HEK293 (cell line): ENCODE measurements at regions not wholly inside any gene's neighbourhood (a gene's known extent, or its start where the extent isn't known, plus 50 kb on each side); places are given as distances from the start of the nearest gene placed in this dataset.

ENCODE experiments used
- CTCF ChIA-PET: fragments of 350-600 bp; formaldehyde crosslinking; extraction: SDS; loops from one replicate; lab custom pipeline; 2021; ENCODE audit warnings: antibody characterized with exemption; lab: Yijun Ruan, JAX
- POLR2A ChIA-PET: fragments of 300-600 bp; formaldehyde crosslinking; extraction: SDS; loops from one replicate; lab custom pipeline; 2020; ENCODE audit warnings: antibody characterized with exemption, inconsistent platforms; lab: Yijun Ruan, JAX
- H3K27ac ChIP-seq: fragments of 200-500 bp; sonication (Bioruptor generic); 2 replicates; pipeline ENCODE4 v1.5.1; 2014; ENCODE audit warnings: low read depth, low read length, control low read depth, inconsistent platforms; ENCODE audit errors: extremely low read depth
- H3K36me3 ChIP-seq, 2 experiments: fragments of 200-500 bp in 1 of 2; sonication (Bioruptor generic) in 1 of 2; 1 replicate in 1 of 2; 2 replicates in 1 of 2; pipeline ENCODE4 v1.5.1; 2014 to 2017; ENCODE audit warnings: inconsistent platforms in 2 of 2, low read length in 2 of 2; ENCODE audit not compliant: control insufficient read depth in 2 of 2, insufficient read depth in 1 of 2
- H3K4me1 ChIP-seq: fragments of 200-500 bp; sonication (Bioruptor generic); 2 replicates; pipeline ENCODE4 v1.5.1; 2014; ENCODE audit warnings: mild to moderate bottlenecking, low read length, inconsistent platforms; ENCODE audit not compliant: control insufficient read depth, insufficient read depth
- H3K4me3 ChIP-seq: 2 replicates; pipeline ENCODE4 v1.5.1; 2011; ENCODE audit warnings: low read depth, mild to moderate bottlenecking, control low read depth, low read length, moderate library complexity
- H3K9me3 ChIP-seq: fragments of 200-500 bp; sonication (Bioruptor generic); 2 replicates; pipeline ENCODE4 v1.5.1; 2014; ENCODE audit warnings: low read depth, low read length, inconsistent platforms; ENCODE audit not compliant: control insufficient read depth, insufficient read depth
- IKZF3 ChIP-seq: fragments of 450-650 bp; IDR thresholded peaks from 2 replicates; pipeline ENCODE4 v1.5.0; 2018; ENCODE audit warnings: missing biosample characterization, mild to moderate bottlenecking, missing genetic modification characterization, moderate library complexity
- KLF17 ChIP-seq: fragments of 450-650 bp; formaldehyde crosslinking; IDR thresholded peaks from 2 replicates; pipeline ENCODE4 v1.5.1; 2016; ENCODE audit warnings: missing biosample characterization, missing genetic modification characterization
- PATZ1 ChIP-seq: fragments of 450-650 bp; formaldehyde crosslinking; IDR thresholded peaks from 2 replicates; pipeline ENCODE4 v1.5.1; 2016; ENCODE audit warnings: missing biosample characterization, missing genetic modification characterization
- PRDM10 ChIP-seq: fragments of 450-650 bp; formaldehyde crosslinking; IDR thresholded peaks from 2 replicates; pipeline ENCODE4 v1.5.1; 2016; ENCODE audit warnings: missing biosample characterization, missing genetic modification characterization
- SALL2 ChIP-seq: fragments of 450-650 bp; formaldehyde crosslinking; IDR thresholded peaks from 2 replicates; pipeline ENCODE4 v1.5.0; 2017; ENCODE audit warnings: missing biosample characterization, mild to moderate bottlenecking, missing genetic modification characterization, borderline replicate concordance
- TCF7L2 ChIP-seq: IDR thresholded peaks from 2 replicates; pipeline ENCODE4 v1.6.1; 2011; ENCODE audit warnings: low read depth, mild to moderate bottlenecking, inconsistent platforms, low read length, moderate library complexity, borderline replicate concordance
- ZBTB21 ChIP-seq: fragments of 450-650 bp; formaldehyde crosslinking; IDR thresholded peaks from 2 replicates; pipeline ENCODE4 v1.5.1; 2017; ENCODE audit warnings: missing biosample characterization, missing genetic modification characterization
- ZFHX2 ChIP-seq: fragments of 450-650 bp; formaldehyde crosslinking; conservative IDR thresholded peaks from 2 replicates; pipeline ENCODE4 v1.5.1; 2016; ENCODE audit warnings: missing biosample characterization, missing genetic modification characterization
- ZNF112 ChIP-seq: fragments of 450-650 bp; formaldehyde crosslinking; IDR thresholded peaks from 2 replicates; pipeline ENCODE4 v1.5.0; 2017; ENCODE audit warnings: missing biosample characterization, missing genetic modification characterization
- ZNF214 ChIP-seq: fragments of 450-650 bp; formaldehyde crosslinking; IDR thresholded peaks from 2 replicates; pipeline ENCODE4 v1.5.1; 2017; ENCODE audit warnings: missing biosample characterization, mild to moderate bottlenecking, missing genetic modification characterization, borderline replicate concordance
- ZNF239 ChIP-seq: fragments of 450-650 bp; formaldehyde crosslinking; IDR thresholded peaks from 2 replicates; pipeline ENCODE4 v1.5.1; 2016; ENCODE audit warnings: missing biosample characterization, missing genetic modification characterization
- ZNF341 ChIP-seq: fragments of 450-650 bp; formaldehyde crosslinking; IDR thresholded peaks from 2 replicates; pipeline ENCODE4; 2016; ENCODE audit warnings: low read depth, missing biosample characterization, missing genetic modification characterization
- ZNF362 ChIP-seq: fragments of 450-650 bp; formaldehyde crosslinking; IDR thresholded peaks from 2 replicates; pipeline ENCODE4 v1.5.1; 2016; ENCODE audit warnings: missing biosample characterization, missing genetic modification characterization
- ZNF37A ChIP-seq: fragments of 450-650 bp; IDR thresholded peaks from 2 replicates; pipeline ENCODE4 v1.5.1; 2018; ENCODE audit warnings: missing biosample characterization, missing genetic modification characterization
- ZNF585B ChIP-seq: fragments of 450-650 bp; formaldehyde crosslinking; IDR thresholded peaks from 2 replicates; pipeline ENCODE4 v1.5.1; 2016; ENCODE audit warnings: missing biosample characterization, missing genetic modification characterization
- ZNF624 ChIP-seq: fragments of 450-650 bp; formaldehyde crosslinking; IDR thresholded peaks from 2 replicates; pipeline ENCODE4 v1.5.1; 2017; ENCODE audit warnings: missing biosample characterization, missing genetic modification characterization
- ZNF664 ChIP-seq: fragments of 450-650 bp; formaldehyde crosslinking; IDR thresholded peaks from 2 replicates; pipeline ENCODE4 v1.5.1; 2016; ENCODE audit warnings: missing biosample characterization, missing genetic modification characterization
- ZNF707 ChIP-seq: fragments of 450-650 bp; formaldehyde crosslinking; IDR thresholded peaks from 2 replicates; pipeline ENCODE4 v1.5.1; 2016; ENCODE audit warnings: missing biosample characterization, missing genetic modification characterization
- ZNF843 ChIP-seq: fragments of 450-650 bp; formaldehyde crosslinking; IDR thresholded peaks from 2 replicates; pipeline ENCODE4 v1.5.1; 2016; ENCODE audit warnings: missing biosample characterization, missing genetic modification characterization
- ZSCAN30 ChIP-seq: fragments of 450-650 bp; IDR thresholded peaks from 2 replicates; pipeline ENCODE4 v1.5.1; 2018; ENCODE audit warnings: missing biosample characterization, mild to moderate bottlenecking, missing genetic modification characterization, moderate library complexity

- H3K27ac ChIP-seq = no peak overlapping the region
- TF ChIP-seq TCF7L2 = no peak
- no peak for TF ChIP-seq ZNF239 (tag by site-specific recombination)
- no peak for TF ChIP-seq ZSCAN30 (tag by site-specific recombination)
- no peak for TF ChIP-seq ZNF843
- no peak for TF ChIP-seq ZNF112 (tag by site-specific recombination)
- no peak for TF ChIP-seq SALL2
- no peak for TF ChIP-seq IKZF3 (tag by site-specific recombination)
- no peak for TF ChIP-seq ZFHX2 (tag by site-specific recombination)
- TF ChIP-seq PATZ1 (tag by site-specific recombination) = no peak
- TF ChIP-seq ZNF341 (tag by site-specific recombination) = no peak
- no peak for TF ChIP-seq ZNF707 (tag by site-specific recombination)
- no peak for TF ChIP-seq ZNF37A (tag by site-specific recombination)
- TF ChIP-seq ZNF214 = no peak
- TF ChIP-seq ZNF585B = no peak
- TF ChIP-seq ZBTB21 (tag by site-specific recombination) = no peak
- no peak for TF ChIP-seq PRDM10 (tag by site-specific recombination)
- TF ChIP-seq ZNF362 (tag by site-specific recombination) = no peak
- TF ChIP-seq ZNF664 (tag by site-specific recombination) = no peak
- TF ChIP-seq KLF17 (tag by site-specific recombination) = no peak
- TF ChIP-seq ZNF624 (tag by site-specific recombination) = no peak
- no peak overlapping the region for H3K4me3 ChIP-seq
- POLR2A ChIA-PET = no interaction called here
- no peaks in the 10 kb centered on the region for H3K4me1 ChIP-seq
- CTCF ChIA-PET = interaction anchor here (2.2 kb wide), 1 partner anchor 23 kb away, joined by 6 read pairs; no protein-coding TSS in a partner anchor
- no peaks in the 10 kb centered on the region for H3K36me3 ChIP-seq
- no peaks in the 10 kb centered on the region for H3K9me3 ChIP-seq
Measured at GRCh38 chr14:40394634-40395340, 962.6 kb upstream of the FBXO33 start.
